GM23338 (cell line): ENCODE measurements at regions not wholly inside any gene's neighbourhood (a gene's known extent, or its start where the extent isn't known, plus 50 kb on each side); places are given as distances from the start of the nearest gene placed in this dataset.

Source experiments
- ATAC-seq: fragments of 200-7000 bp; cut with Tn5 transposase; 3 replicates; pipeline ENCODE4 v1.9.1; 2020
- DNase-seq: peaks from one replicate; pipeline ENCODE4 v3.0.0-alpha.2; 2015; ENCODE audit warnings: low spot score
- H2AFZ ChIP-seq: fragments of 200-600 bp; sonication (generic); 2 replicates; pipeline ENCODE4 v1.8.0; 2016; ENCODE audit warnings: antibody characterized with exemption, mild to moderate bottlenecking, moderate library complexity
- H3F3A ChIP-seq: fragments of 200-600 bp; sonication (generic); replicated peaks from 2 replicates; pipeline ENCODE4 v1.8.0; 2017; ENCODE audit warnings: antibody characterized with exemption, mixed run types, low read depth
- H3K27ac ChIP-seq: fragments of 200-600 bp; sonication (generic); 2 replicates; pipeline ENCODE4 v1.6.1; 2016; ENCODE audit warnings: low read depth
- H3K27me3 ChIP-seq: fragments of 200-600 bp; sonication (generic); 2 replicates; pipeline ENCODE4 v1.8.0; 2016; ENCODE audit warnings: mild to moderate bottlenecking, mixed run types, moderate library complexity; ENCODE audit not compliant: insufficient read depth
- H3K36me3 ChIP-seq: fragments of 200-600 bp; sonication (generic); 2 replicates; pipeline ENCODE4 v1.8.0; 2016; ENCODE audit warnings: mild to moderate bottlenecking; ENCODE audit not compliant: insufficient read depth
- H3K4me1 ChIP-seq: fragments of 200-600 bp; sonication (generic); 2 replicates; pipeline ENCODE4 v1.8.0; 2016; ENCODE audit warnings: mild to moderate bottlenecking, moderate library complexity; ENCODE audit not compliant: insufficient read depth
- H3K4me2 ChIP-seq: fragments of 200-600 bp; sonication (generic); 2 replicates; pipeline ENCODE4 v1.7.1; 2017; ENCODE audit warnings: mixed run types
- H3K4me3 ChIP-seq: fragments of 200-600 bp; sonication (generic); 2 replicates; pipeline ENCODE4 v1.6.1; 2016; ENCODE audit warnings: mixed run types
- H3K79me2 ChIP-seq: fragments of 200-600 bp; sonication (generic); replicated peaks from 2 replicates; pipeline ENCODE4 v1.8.0; 2017; ENCODE audit warnings: mild to moderate bottlenecking; ENCODE audit not compliant: insufficient read depth
- H3K9me2 ChIP-seq: fragments of 200-600 bp; sonication (generic); 2 replicates; pipeline ENCODE4 v1.8.0; 2017; ENCODE audit not compliant: insufficient read depth
- H4K20me1 ChIP-seq: fragments of 200-600 bp; sonication (generic); replicated peaks from 2 replicates; pipeline ENCODE4 v1.8.0; 2017; ENCODE audit warnings: mild to moderate bottlenecking; ENCODE audit not compliant: insufficient read depth
- H3K27ac Mint-ChIP-seq: 2 replicates; pipeline ENCODE4 v1.8.0; 2020; ENCODE audit warnings: inconsistent platforms, mild to moderate bottlenecking, moderate library complexity, mixed read lengths
- H3K27me3 Mint-ChIP-seq: 3 replicates; pipeline ENCODE4 v1.8.0; 2022; ENCODE audit warnings: low read depth, mild to moderate bottlenecking, moderate library complexity, mixed read lengths, inconsistent platforms; ENCODE audit not compliant: insufficient read depth, poor library complexity
- H3K36me3 Mint-ChIP-seq: 3 replicates; pipeline ENCODE4 v1.8.0; 2021; ENCODE audit warnings: low read depth, mild to moderate bottlenecking, inconsistent platforms, moderate library complexity, mixed read lengths
- H3K4me1 Mint-ChIP-seq: 3 replicates; pipeline ENCODE4 v1.8.0; 2020; ENCODE audit warnings: mild to moderate bottlenecking, inconsistent platforms, mixed read lengths
- H3K4me3 Mint-ChIP-seq: 3 replicates; pipeline ENCODE4 v1.8.0; 2021; ENCODE audit warnings: moderate library complexity, mild to moderate bottlenecking, inconsistent platforms, mixed read lengths
- H3K9me3 Mint-ChIP-seq: 3 replicates; pipeline ENCODE4 v1.8.0; 2020; ENCODE audit warnings: moderate library complexity, mild to moderate bottlenecking, inconsistent platforms, mixed read lengths
- CREB1 ChIP-seq: fragments of 250-450 bp; sonication (Bioruptor Pico); IDR thresholded peaks from 2 replicates; pipeline ENCODE4 v1.5.0; 2020; ENCODE audit warnings: low read depth, mild to moderate bottlenecking, moderate library complexity
- CTCF ChIP-seq, 2 experiments: fragments of 200-600 bp in 1 of 2; sonication (generic) in 1 of 2; conservative IDR thresholded peaks; 2 replicates each; pipeline versions ENCODE4 v1.5.1 to v1.6.1; 2016 to 2017; ENCODE audit warnings: antibody characterized with exemption in 2 of 2, low read depth in 2 of 2, mild to moderate bottlenecking in 2 of 2, moderate library complexity in 1 of 2
- ETS1 ChIP-seq: IDR thresholded peaks from 2 replicates; pipeline ENCODE4 v1.6.1; 2016; ENCODE audit warnings: antibody characterized with exemption
- EZH2 ChIP-seq: fragments of 200-600 bp; sonication (generic); IDR thresholded peaks from one replicate; pipeline ENCODE4 v1.8.0; 2017; ENCODE audit warnings: antibody characterized with exemption, mild to moderate bottlenecking, low read depth; ENCODE audit not compliant: unreplicated experiment
- EZH2phosphoT487 ChIP-seq: fragments of 200-600 bp; sonication (generic); IDR thresholded peaks from one replicate; pipeline ENCODE4 v1.8.1; 2018; ENCODE audit warnings: antibody characterized with exemption; ENCODE audit not compliant: unreplicated experiment
- JUNB ChIP-seq: IDR thresholded peaks from one replicate; pipeline ENCODE4 v1.6.1; 2016; ENCODE audit warnings: antibody characterized with exemption; ENCODE audit not compliant: unreplicated experiment
- NANOG ChIP-seq: IDR thresholded peaks from 2 replicates; pipeline ENCODE4 v1.6.1; 2016; ENCODE audit warnings: antibody characterized with exemption, borderline replicate concordance
- POLR2AphosphoS5 ChIP-seq: IDR thresholded peaks from 2 replicates; pipeline ENCODE4 v1.6.1; 2016; ENCODE audit warnings: antibody characterized with exemption, low read depth
- REST ChIP-seq: IDR thresholded peaks from one replicate; pipeline ENCODE4 v1.6.1; 2018; ENCODE audit warnings: antibody characterized with exemption; ENCODE audit not compliant: unreplicated experiment
- STAT1 ChIP-seq: IDR thresholded peaks from one replicate; pipeline ENCODE4 v1.6.1; 2016; ENCODE audit warnings: antibody characterized with exemption; ENCODE audit not compliant: unreplicated experiment
- ZNF114 ChIP-seq: fragments of 250-450 bp; sonication (Bioruptor Pico); IDR thresholded peaks from 2 replicates; pipeline ENCODE4 v1.5.0; 2020; ENCODE audit warnings: mild to moderate bottlenecking, moderate library complexity
- ZNF331 ChIP-seq: fragments of 250-450 bp; sonication (Bioruptor Pico); IDR thresholded peaks from 2 replicates; pipeline ENCODE4 v1.5.0; 2020; ENCODE audit warnings: low read depth, mild to moderate bottlenecking, moderate library complexity
- ZNF462 ChIP-seq: fragments of 250-450 bp; sonication (Bioruptor Pico); IDR thresholded peaks from 2 replicates; pipeline ENCODE4 v1.5.0; 2020; ENCODE audit warnings: mild to moderate bottlenecking, moderate library complexity

- Histone ChIP-seq H3K4me3 (no peak overlapping the region), H3K4me1 (no peaks in the 10 kb centered on the region; the same call in 1 of the 2 replicates), H2AFZ (peak overlapping the region; percentile 72; the same call in 1 of the 2 replicates), H3K27ac (no peak overlapping the region), H3K9me2 (peaks cover 25% of the 10 kb centered on the region), H4K20me1 (no peaks in the 10 kb centered on the region), H3K79me2 (no peaks in the 10 kb centered on the region), H3K4me2 (no peak overlapping the region), H3F3A (no peaks in the 10 kb centered on the region), H3K36me3 (no peaks in the 10 kb centered on the region), H3K27me3 (no peaks in the 10 kb centered on the region)
- no peak for ATAC-seq
- H3K4me1 Mint-ChIP-seq = peaks cover 11% of the 10 kb centered on the region
- no peak overlapping the region for H3K4me3 Mint-ChIP-seq
- no peaks in the 10 kb centered on the region for H3K36me3 Mint-ChIP-seq
- H3K27me3 Mint-ChIP-seq = peaks cover 2% of the 10 kb centered on the region
- TF ChIP-seq EZH2 = no peak
- no peak for TF ChIP-seq REST
- TF ChIP-seq POLR2AphosphoS5 = no peak
- TF ChIP-seq ETS1 = no peak
- no peak for TF ChIP-seq ZNF462 (CRISPR knock-in tag)
- no peak for TF ChIP-seq ZNF114 (CRISPR knock-in tag)
- TF ChIP-seq CREB1 (CRISPR knock-in tag) = no peak
- TF ChIP-seq CTCF (conservative IDR thresholded peaks at IDR 0.05; ENCODE audit: low read depth in 2 of 2) = no peak
- TF ChIP-seq EZH2phosphoT487 = no peak
- TF ChIP-seq NANOG = no peak
- TF ChIP-seq STAT1 = no peak
- TF ChIP-seq JUNB = no peak
- TF ChIP-seq ZNF331 (CRISPR knock-in tag) = no peak
- H3K27ac Mint-ChIP-seq = no peak overlapping the region
- no peaks in the 10 kb centered on the region; the same call in 2 of the 3 replicates for H3K9me3 Mint-ChIP-seq
- DNase-seq = no peak
These were observed 278.1 kb downstream of the NUAK1 start for GRCh38 chr12:105860561-105861207.
